ENCODE measurements at regions not wholly inside any gene's neighbourhood (a gene's known extent, or its start where the extent isn't known, plus 50 kb on each side); places are given as distances from the start of the nearest gene placed in this dataset.

DNA sequence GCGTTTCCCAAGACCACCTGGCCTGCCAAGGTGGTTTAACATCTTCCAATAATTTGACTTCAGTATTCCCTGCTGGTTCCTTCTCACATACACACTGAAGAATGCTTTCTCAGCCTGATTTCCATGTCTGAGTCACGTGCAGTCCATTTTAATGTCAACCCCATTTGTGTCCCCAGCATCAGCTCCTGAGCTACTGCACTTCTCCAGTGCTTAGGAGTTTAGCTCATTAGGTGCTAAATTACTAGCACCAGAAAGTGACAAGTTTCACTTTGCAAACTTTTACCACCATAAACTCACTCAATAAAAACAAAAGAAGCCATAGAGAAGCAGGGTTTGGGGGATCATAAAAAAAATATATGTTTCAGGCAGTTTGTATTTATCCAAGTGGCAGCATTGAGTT lies 279.3 kb upstream of the SORCS1 start:
- TF ChIP-seq, protein P1, sequence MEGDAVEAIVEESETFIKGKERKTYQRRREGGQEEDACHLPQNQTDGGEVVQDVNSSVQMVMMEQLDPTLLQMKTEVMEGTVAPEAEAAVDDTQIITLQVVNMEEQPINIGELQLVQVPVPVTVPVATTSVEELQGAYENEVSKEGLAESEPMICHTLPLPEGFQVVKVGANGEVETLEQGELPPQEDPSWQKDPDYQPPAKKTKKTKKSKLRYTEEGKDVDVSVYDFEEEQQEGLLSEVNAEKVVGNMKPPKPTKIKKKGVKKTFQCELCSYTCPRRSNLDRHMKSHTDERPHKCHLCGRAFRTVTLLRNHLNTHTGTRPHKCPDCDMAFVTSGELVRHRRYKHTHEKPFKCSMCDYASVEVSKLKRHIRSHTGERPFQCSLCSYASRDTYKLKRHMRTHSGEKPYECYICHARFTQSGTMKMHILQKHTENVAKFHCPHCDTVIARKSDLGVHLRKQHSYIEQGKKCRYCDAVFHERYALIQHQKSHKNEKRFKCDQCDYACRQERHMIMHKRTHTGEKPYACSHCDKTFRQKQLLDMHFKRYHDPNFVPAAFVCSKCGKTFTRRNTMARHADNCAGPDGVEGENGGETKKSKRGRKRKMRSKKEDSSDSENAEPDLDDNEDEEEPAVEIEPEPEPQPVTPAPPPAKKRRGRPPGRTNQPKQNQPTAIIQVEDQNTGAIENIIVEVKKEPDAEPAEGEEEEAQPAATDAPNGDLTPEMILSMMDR (IDR thresholded peaks at IDR 0.05): no peak
- TF ChIP-seq POLR2A (IDR thresholded peaks at IDR 0.05): no peak

Data from ovary (tissue), 3 donors.